OCI-LY1 (cell line): ENCODE measurements at regions not wholly inside any gene's neighbourhood (a gene's known extent, or its start where the extent isn't known, plus 50 kb on each side); places are given as distances from the start of the nearest gene placed in this dataset.

Source experiments
- CTCF ChIP-seq: fragments of 200-600 bp; sonication (generic), shearing (Covaris generic); IDR thresholded peaks from 2 replicates; pipeline ENCODE4 v1.5.1; 2017; ENCODE audit warnings: mild to moderate bottlenecking, antibody characterized with exemption, low read length, moderate library complexity, mixed read lengths
- EZH2 ChIP-seq: fragments of 200-600 bp; sonication (generic), shearing (Covaris generic); IDR thresholded peaks from 2 replicates; pipeline ENCODE4 v1.8.0; 2017; ENCODE audit warnings: borderline replicate concordance, mixed run types, mild to moderate bottlenecking, antibody characterized with exemption, low read length, moderate library complexity, mixed read lengths

GRCh38 chr16:80231888-80232287 is 308.9 kb upstream of the DYNLRB2 start:
- TF ChIP-seq CTCF, result no peak
- TF ChIP-seq EZH2, result no peak
